ENCODE measurements at regions not wholly inside any gene's neighbourhood (a gene's known extent, or its start where the extent isn't known, plus 50 kb on each side); places are given as distances from the start of the nearest gene placed in this dataset.
"Not testable (repeated sequence)": the region's sequence is repeated elsewhere in the genome, so short reads cannot be mapped to it uniquely, and the experiment has no call there.

DNA sequence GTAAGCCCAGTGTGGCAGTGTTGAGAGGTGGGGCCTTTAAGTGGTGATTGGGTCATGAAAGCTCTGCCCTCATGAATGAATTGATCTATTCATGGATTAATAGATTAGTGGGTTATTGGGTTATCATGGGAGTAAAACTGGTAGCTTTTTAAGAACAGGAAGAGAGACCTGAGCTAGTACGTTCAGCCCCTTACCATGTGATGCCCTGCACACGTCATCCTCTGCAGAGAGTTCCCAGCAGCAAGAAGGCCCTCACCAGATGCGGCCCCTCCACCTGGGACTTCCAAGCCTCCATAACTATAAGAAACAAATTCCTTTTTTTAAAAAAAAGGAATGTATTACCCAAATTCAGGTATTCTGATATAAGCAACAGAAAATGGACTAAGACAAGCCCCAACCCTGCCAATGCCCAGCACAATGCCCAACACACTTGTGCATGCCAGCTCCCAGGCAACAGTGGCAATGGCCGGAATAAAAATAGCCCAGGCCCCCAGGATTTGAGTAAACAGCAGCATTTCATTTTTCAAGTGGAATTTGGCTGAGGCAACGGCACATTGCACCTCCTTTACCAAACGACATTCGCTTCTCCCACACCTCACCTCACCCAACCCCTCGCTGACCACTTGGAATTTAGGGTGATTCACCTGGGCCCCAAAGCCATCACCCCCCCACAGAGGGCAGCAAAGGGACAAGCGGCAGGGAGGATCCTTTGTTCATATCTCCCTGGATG lies 215.9 kb downstream of the TOMM20 start:
- Histone ChIP-seq H3K4me3 (replicated peaks; ENCODE audit: insufficient read depth, low read length) (no peak overlapping the region), H3K27ac (replicated peaks) (no peak overlapping the region), H3K27me3 (ENCODE audit: insufficient read depth, poor library complexity, severe bottlenecking) (no peaks in the 10 kb centered on the region)
- TF ChIP-seq SPI1 (IDR thresholded peaks at IDR 0.05; ENCODE audit: borderline replicate concordance, low read depth) (no peak), POLR2AphosphoS5 (IDR thresholded peaks at IDR 0.05; ENCODE audit: low read depth) (no peak)
- TF ChIP-seq, protein P1, sequence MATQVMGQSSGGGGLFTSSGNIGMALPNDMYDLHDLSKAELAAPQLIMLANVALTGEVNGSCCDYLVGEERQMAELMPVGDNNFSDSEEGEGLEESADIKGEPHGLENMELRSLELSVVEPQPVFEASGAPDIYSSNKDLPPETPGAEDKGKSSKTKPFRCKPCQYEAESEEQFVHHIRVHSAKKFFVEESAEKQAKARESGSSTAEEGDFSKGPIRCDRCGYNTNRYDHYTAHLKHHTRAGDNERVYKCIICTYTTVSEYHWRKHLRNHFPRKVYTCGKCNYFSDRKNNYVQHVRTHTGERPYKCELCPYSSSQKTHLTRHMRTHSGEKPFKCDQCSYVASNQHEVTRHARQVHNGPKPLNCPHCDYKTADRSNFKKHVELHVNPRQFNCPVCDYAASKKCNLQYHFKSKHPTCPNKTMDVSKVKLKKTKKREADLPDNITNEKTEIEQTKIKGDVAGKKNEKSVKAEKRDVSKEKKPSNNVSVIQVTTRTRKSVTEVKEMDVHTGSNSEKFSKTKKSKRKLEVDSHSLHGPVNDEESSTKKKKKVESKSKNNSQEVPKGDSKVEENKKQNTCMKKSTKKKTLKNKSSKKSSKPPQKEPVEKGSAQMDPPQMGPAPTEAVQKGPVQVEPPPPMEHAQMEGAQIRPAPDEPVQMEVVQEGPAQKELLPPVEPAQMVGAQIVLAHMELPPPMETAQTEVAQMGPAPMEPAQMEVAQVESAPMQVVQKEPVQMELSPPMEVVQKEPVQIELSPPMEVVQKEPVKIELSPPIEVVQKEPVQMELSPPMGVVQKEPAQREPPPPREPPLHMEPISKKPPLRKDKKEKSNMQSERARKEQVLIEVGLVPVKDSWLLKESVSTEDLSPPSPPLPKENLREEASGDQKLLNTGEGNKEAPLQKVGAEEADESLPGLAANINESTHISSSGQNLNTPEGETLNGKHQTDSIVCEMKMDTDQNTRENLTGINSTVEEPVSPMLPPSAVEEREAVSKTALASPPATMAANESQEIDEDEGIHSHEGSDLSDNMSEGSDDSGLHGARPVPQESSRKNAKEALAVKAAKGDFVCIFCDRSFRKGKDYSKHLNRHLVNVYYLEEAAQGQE (IDR thresholded peaks at IDR 0.05; ENCODE audit: insufficient replicate concordance, low read depth): no peak
- DNase-seq (ENCODE audit: low read depth in 1 of 2, low spot score in 1 of 2): no peak

DNA sequence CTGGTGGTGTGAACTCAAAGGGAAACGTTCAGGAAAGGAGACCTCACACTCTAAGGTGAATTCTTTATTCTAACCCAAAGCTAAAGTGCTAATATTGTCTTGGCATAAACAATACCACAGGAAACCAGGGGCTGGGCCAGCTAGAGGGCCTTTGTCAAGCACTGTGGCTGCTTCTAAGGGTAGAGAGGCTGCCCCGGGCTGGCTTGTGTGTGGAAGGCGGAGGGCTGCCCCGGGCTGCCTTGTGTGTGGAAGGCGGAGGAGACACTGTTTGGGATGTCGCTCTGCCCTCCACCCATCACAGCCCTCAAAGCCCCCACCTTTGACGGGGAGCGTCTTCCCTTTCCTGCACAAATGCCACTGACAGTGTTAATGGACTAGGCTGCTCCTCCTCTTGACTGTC lies 216.8 kb downstream of the TOMM20 start:
- H3K27ac ChIP-seq (replicated peaks): no peak overlapping the region
- H3K27me3 ChIP-seq (ENCODE audit: insufficient read depth, poor library complexity, severe bottlenecking): no peaks in the 10 kb centered on the region
- TF ChIP-seq, protein P1 (IDR thresholded peaks at IDR 0.05; ENCODE audit: insufficient replicate concordance, low read depth): no peak
- TF ChIP-seq, protein P2, sequence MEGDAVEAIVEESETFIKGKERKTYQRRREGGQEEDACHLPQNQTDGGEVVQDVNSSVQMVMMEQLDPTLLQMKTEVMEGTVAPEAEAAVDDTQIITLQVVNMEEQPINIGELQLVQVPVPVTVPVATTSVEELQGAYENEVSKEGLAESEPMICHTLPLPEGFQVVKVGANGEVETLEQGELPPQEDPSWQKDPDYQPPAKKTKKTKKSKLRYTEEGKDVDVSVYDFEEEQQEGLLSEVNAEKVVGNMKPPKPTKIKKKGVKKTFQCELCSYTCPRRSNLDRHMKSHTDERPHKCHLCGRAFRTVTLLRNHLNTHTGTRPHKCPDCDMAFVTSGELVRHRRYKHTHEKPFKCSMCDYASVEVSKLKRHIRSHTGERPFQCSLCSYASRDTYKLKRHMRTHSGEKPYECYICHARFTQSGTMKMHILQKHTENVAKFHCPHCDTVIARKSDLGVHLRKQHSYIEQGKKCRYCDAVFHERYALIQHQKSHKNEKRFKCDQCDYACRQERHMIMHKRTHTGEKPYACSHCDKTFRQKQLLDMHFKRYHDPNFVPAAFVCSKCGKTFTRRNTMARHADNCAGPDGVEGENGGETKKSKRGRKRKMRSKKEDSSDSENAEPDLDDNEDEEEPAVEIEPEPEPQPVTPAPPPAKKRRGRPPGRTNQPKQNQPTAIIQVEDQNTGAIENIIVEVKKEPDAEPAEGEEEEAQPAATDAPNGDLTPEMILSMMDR (IDR thresholded peaks at IDR 0.05; ENCODE audit: insufficient read depth, low read length): no peak
- TF ChIP-seq POLR2AphosphoS5 (IDR thresholded peaks at IDR 0.05; ENCODE audit: low read depth) (no peak), GABPA (IDR thresholded peaks at IDR 0.05; ENCODE audit: low read depth) (no peak)
- no peak for DNase-seq (ENCODE audit: low read depth in 1 of 2, low spot score in 1 of 2)
- no peak overlapping the region for H3K4me3 ChIP-seq (replicated peaks; ENCODE audit: insufficient read depth, low read length)

DNA sequence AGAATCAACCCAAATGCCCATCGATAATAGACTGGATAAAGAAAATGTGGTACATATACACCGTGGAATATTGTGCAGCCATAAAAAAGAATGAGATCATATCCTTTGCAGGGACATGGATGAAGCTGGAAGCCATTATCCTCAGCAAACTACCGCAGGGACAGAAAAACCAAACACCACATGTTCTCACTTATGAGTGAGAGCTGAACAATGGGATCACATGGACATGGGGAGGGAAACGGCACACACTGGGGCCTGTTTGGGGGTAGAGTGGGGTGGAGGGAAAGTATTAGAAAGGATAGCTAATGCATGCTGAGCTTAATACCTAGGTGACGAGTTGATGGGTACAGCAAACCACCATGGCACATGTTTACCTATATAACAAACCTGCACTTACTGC lies 217.5 kb downstream of the TOMM20 start:
- not testable (repeated sequence) for H3K4me3 ChIP-seq (replicated peaks; ENCODE audit: insufficient read depth, low read length); DNase-seq (ENCODE audit: low read depth in 1 of 2, low spot score in 1 of 2); H3K27ac ChIP-seq (replicated peaks); H3K27me3 ChIP-seq (ENCODE audit: insufficient read depth, poor library complexity, severe bottlenecking)

DNA sequence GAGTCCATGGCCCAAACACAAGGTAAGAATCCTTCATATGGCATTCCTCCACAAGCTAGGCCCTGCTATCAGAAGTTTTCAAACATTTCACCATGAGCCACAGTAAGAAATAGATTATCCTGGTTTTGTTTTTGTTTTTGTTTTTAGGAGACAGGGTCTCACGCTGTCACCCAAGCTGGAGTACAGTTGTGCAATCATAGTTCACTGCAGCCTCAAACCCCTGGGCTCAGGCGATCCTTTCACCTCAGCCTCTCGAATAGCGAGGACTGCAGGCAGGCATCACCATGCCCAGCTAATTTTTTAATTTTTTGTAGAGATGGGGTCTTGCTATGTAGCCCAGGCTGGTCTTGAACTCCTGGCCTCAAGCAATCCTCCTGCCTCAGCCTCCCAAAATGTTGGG lies 218.8 kb downstream of the TOMM20 start:
- H3K27me3 ChIP-seq (ENCODE audit: insufficient read depth, poor library complexity, severe bottlenecking): no peaks in the 10 kb centered on the region
- H3K4me3 ChIP-seq (replicated peaks; ENCODE audit: insufficient read depth, low read length): no peak overlapping the region
- TF ChIP-seq, protein P2 (IDR thresholded peaks at IDR 0.05; ENCODE audit: insufficient read depth, low read length): no peak
- TF ChIP-seq GABPA (IDR thresholded peaks at IDR 0.05; ENCODE audit: low read depth) (no peak), POLR2AphosphoS5 (IDR thresholded peaks at IDR 0.05; ENCODE audit: low read depth) (no peak), SPI1 (IDR thresholded peaks at IDR 0.05; ENCODE audit: borderline replicate concordance, low read depth) (no peak)
- TF ChIP-seq, protein P1 (IDR thresholded peaks at IDR 0.05; ENCODE audit: insufficient replicate concordance, low read depth): no peak
- DNase-seq (ENCODE audit: low read depth in 1 of 2, low spot score in 1 of 2): no peak
- H3K27ac ChIP-seq (replicated peaks): no peak overlapping the region

Measured in HL-60 (cell line).